Activated CD4-positive, alpha-beta memory T cell treated with anti-CD3 and anti-CD28 coated beads for 36 hours (primary cell): ENCODE measurements at regions not wholly inside any gene's neighbourhood (a gene's known extent, or its start where the extent isn't known, plus 50 kb on each side); places are given as distances from the start of the nearest gene placed in this dataset.

Experiments used
- CTCF ChIA-PET: fragments of 350-600 bp; sonication (Branson Sonifier 250); formaldehyde crosslinking; loops from one replicate; lab custom pipeline; 2021; ENCODE audit warnings: antibody characterized with exemption, inconsistent platforms; lab: Charles Lee
- POLR2A ChIA-PET: fragments of 350-600 bp; sonication (Branson Sonifier 250); formaldehyde crosslinking; loops from one replicate; lab custom pipeline; 2021; ENCODE audit warnings: antibody characterized with exemption; lab: Charles Lee
- DNase-seq: peaks from one replicate; pipeline ENCODE4 v3.0.0-alpha.2; 2020
- H3K27ac Mint-ChIP-seq: one replicate; pipeline ENCODE4 v1.8.0; 2021; ENCODE audit warnings: mixed read lengths
- H3K27me3 Mint-ChIP-seq: one replicate; pipeline ENCODE4 v1.8.0; 2021; ENCODE audit warnings: mixed read lengths
- H3K36me3 Mint-ChIP-seq: one replicate; pipeline ENCODE4 v1.8.0; 2021; ENCODE audit warnings: mixed read lengths
- H3K4me1 Mint-ChIP-seq: one replicate; pipeline ENCODE4 v1.8.0; 2021; ENCODE audit warnings: low read depth, mixed read lengths
- H3K4me3 Mint-ChIP-seq: one replicate; pipeline ENCODE4 v1.8.0; 2021; ENCODE audit warnings: mild to moderate bottlenecking, mixed read lengths
- H3K9me3 Mint-ChIP-seq: one replicate; pipeline ENCODE4 v1.8.0; 2021; ENCODE audit warnings: mixed read lengths
- intact Hi-C: fragments of 100-400 bp; cut with micrococcal nuclease; formaldehyde crosslinking; loops from one replicate; pipeline ENCODE4 v1.15.1; 2023

- no peaks in the 10 kb centered on the region for H3K36me3 Mint-ChIP-seq
- ChIA-PET POLR2A (no interaction called here), CTCF (no interaction called here)
- DNase-seq, result no peak
- H3K27me3 Mint-ChIP-seq, result peaks cover 1% of the 10 kb centered on the region
- no peak overlapping the region for H3K4me3 Mint-ChIP-seq
- H3K4me1 Mint-ChIP-seq, result no peaks in the 10 kb centered on the region
- intact Hi-C loops, result no loop called here
- H3K9me3 Mint-ChIP-seq, result no peaks in the 10 kb centered on the region
- H3K27ac Mint-ChIP-seq, result no peak overlapping the region
These were observed 416.0 kb downstream of the OCA2 start for GRCh38 chr15:27683121-27683520.

GRCh38 chr15:27681038-27681437 is 418.1 kb downstream of the OCA2 start:
- Mint-ChIP-seq H3K36me3 (no peaks in the 10 kb centered on the region), H3K4me3 (no peak overlapping the region), H3K9me3 (no peaks in the 10 kb centered on the region), H3K27ac (no peak overlapping the region), H3K4me1 (no peaks in the 10 kb centered on the region), H3K27me3 (peaks cover 1% of the 10 kb centered on the region)
- ChIA-PET POLR2A (no interaction called here), CTCF (no interaction called here)
- no peak for DNase-seq
- intact Hi-C loops, result no loop called here

GRCh38 chr15:27679731-27680471 is 419.2 kb downstream of the OCA2 start:
- Mint-ChIP-seq H3K4me1 (no peaks in the 10 kb centered on the region), H3K9me3 (no peaks in the 10 kb centered on the region), H3K4me3 (no peak overlapping the region), H3K27ac (no peak overlapping the region), H3K36me3 (no peaks in the 10 kb centered on the region), H3K27me3 (peaks cover 1% of the 10 kb centered on the region)
- intact Hi-C loops, result no loop called here
- ChIA-PET CTCF (no interaction called here), POLR2A (no interaction called here)
- DNase-seq, result no peak

- Mint-ChIP-seq H3K27me3 (peaks cover 1% of the 10 kb centered on the region), H3K4me1 (no peaks in the 10 kb centered on the region)
These were observed 419.9 kb downstream of the OCA2 start for GRCh38 chr15:27679203-27679602.

GRCh38 chr15:27677951-27678350 is 421.2 kb downstream of the OCA2 start:
- Mint-ChIP-seq H3K27ac (no peak overlapping the region), H3K4me3 (no peak overlapping the region), H3K27me3 (peaks cover 1% of the 10 kb centered on the region), H3K4me1 (no peaks in the 10 kb centered on the region), H3K36me3 (no peaks in the 10 kb centered on the region), H3K9me3 (no peaks in the 10 kb centered on the region)
- intact Hi-C loops, result no loop called here
- no peak for DNase-seq
- ChIA-PET CTCF (no interaction called here), POLR2A (no interaction called here)

More at GRCh38 chr15:27679203-27679602, 419.9 kb downstream of the OCA2 start:
- Mint-ChIP-seq H3K9me3 (no peaks in the 10 kb centered on the region), H3K36me3 (no peaks in the 10 kb centered on the region), H3K27ac (no peak overlapping the region), H3K4me3 (no peak overlapping the region)
- CTCF ChIA-PET, result no interaction called here
- no peak for DNase-seq
- intact Hi-C loops, result no loop called here
- POLR2A ChIA-PET, result no interaction called here

GRCh38 chr15:27676647-27677046 is 422.5 kb downstream of the OCA2 start:
- Mint-ChIP-seq H3K27me3 (no peaks in the 10 kb centered on the region), H3K4me1 (no peaks in the 10 kb centered on the region), H3K9me3 (no peaks in the 10 kb centered on the region), H3K27ac (no peak overlapping the region), H3K4me3 (no peak overlapping the region), H3K36me3 (no peaks in the 10 kb centered on the region)
- intact Hi-C loops, result no loop called here
- CTCF ChIA-PET, result no interaction called here
- no peak for DNase-seq
- POLR2A ChIA-PET, result no interaction called here

GRCh38 chr15:27675571-27675970 is 423.5 kb downstream of the OCA2 start:
- H3K27me3 Mint-ChIP-seq, result no peaks in the 10 kb centered on the region
- ChIA-PET POLR2A (no interaction called here), CTCF (no interaction called here)
- no peak for DNase-seq
- no peak overlapping the region for H3K27ac Mint-ChIP-seq
- no peaks in the 10 kb centered on the region for H3K36me3 Mint-ChIP-seq
- intact Hi-C loops, result no loop called here
- no peaks in the 10 kb centered on the region for H3K9me3 Mint-ChIP-seq
- H3K4me3 Mint-ChIP-seq, result no peak overlapping the region
- no peaks in the 10 kb centered on the region for H3K4me1 Mint-ChIP-seq

- no peak overlapping the region for H3K27ac Mint-ChIP-seq
- POLR2A ChIA-PET, result no interaction called here
- DNase-seq, result no peak
- no peak overlapping the region for H3K4me3 Mint-ChIP-seq
- H3K4me1 Mint-ChIP-seq, result no peaks in the 10 kb centered on the region
- H3K27me3 Mint-ChIP-seq, result no peaks in the 10 kb centered on the region
- CTCF ChIA-PET, result interaction anchor here (0.5 kb wide), 1 partner anchor 658 kb away, joined by 3 read pairs; no protein-coding TSS in a partner anchor
- no peaks in the 10 kb centered on the region for H3K36me3 Mint-ChIP-seq
- H3K9me3 Mint-ChIP-seq, result no peaks in the 10 kb centered on the region
- intact Hi-C loops, result no loop called here
These were observed 424.3 kb downstream of the OCA2 start for GRCh38 chr15:27674826-27675225.

GRCh38 chr15:27673766-27674445 is 425.2 kb downstream of the OCA2 start:
- intact Hi-C loops, result no loop called here
- no peaks in the 10 kb centered on the region for H3K9me3 Mint-ChIP-seq
- POLR2A ChIA-PET, result no interaction called here
- no peaks in the 10 kb centered on the region for H3K4me1 Mint-ChIP-seq
- CTCF ChIA-PET, result no interaction called here
- H3K27me3 Mint-ChIP-seq, result no peaks in the 10 kb centered on the region
- no peak overlapping the region for H3K4me3 Mint-ChIP-seq
- H3K36me3 Mint-ChIP-seq, result no peaks in the 10 kb centered on the region
- no peak for DNase-seq
- H3K27ac Mint-ChIP-seq, result no peak overlapping the region

- ChIA-PET CTCF (no interaction called here), POLR2A (no interaction called here)
- H3K27ac Mint-ChIP-seq, result no peak overlapping the region
- H3K9me3 Mint-ChIP-seq, result no peaks in the 10 kb centered on the region
- intact Hi-C loops, result no loop called here
- H3K4me1 Mint-ChIP-seq, result no peaks in the 10 kb centered on the region
- H3K27me3 Mint-ChIP-seq, result no peaks in the 10 kb centered on the region
- H3K36me3 Mint-ChIP-seq, result no peaks in the 10 kb centered on the region
- H3K4me3 Mint-ChIP-seq, result no peak overlapping the region
- no peak for DNase-seq
These were observed 426.6 kb downstream of the OCA2 start for GRCh38 chr15:27672537-27672936.

- Mint-ChIP-seq H3K27me3 (no peaks in the 10 kb centered on the region), H3K4me3 (no peak overlapping the region), H3K4me1 (no peaks in the 10 kb centered on the region), H3K36me3 (no peaks in the 10 kb centered on the region), H3K9me3 (no peaks in the 10 kb centered on the region), H3K27ac (no peak overlapping the region)
- intact Hi-C loops, result no loop called here
- no peak for DNase-seq
- ChIA-PET POLR2A (no interaction called here), CTCF (no interaction called here)
These were observed 427.2 kb downstream of the OCA2 start for GRCh38 chr15:27671819-27672437.

- H3K9me3 Mint-ChIP-seq, result no peaks in the 10 kb centered on the region
- intact Hi-C loops, result no loop called here
- H3K36me3 Mint-ChIP-seq, result no peaks in the 10 kb centered on the region
- no peaks in the 10 kb centered on the region for H3K27me3 Mint-ChIP-seq
- ChIA-PET POLR2A (no interaction called here), CTCF (no interaction called here)
- no peak overlapping the region for H3K4me3 Mint-ChIP-seq
- no peak overlapping the region for H3K27ac Mint-ChIP-seq
- H3K4me1 Mint-ChIP-seq, result no peaks in the 10 kb centered on the region
- DNase-seq, result no peak
These were observed 428.5 kb downstream of the OCA2 start for GRCh38 chr15:27670486-27671209.
